Activated T-cell treated with anti-CD3 and anti-CD28 coated beads, Interleukin-2, amount 50 U/mL, for 24 hours (primary cell): ENCODE measurements at regions not wholly inside any gene's neighbourhood (a gene's known extent, or its start where the extent isn't known, plus 50 kb on each side); places are given as distances from the start of the nearest gene placed in this dataset.
"Not testable (repeated sequence)": the region's sequence is repeated elsewhere in the genome, so short reads cannot be mapped to it uniquely, and the experiment has no call there.

Experiments used
- DNase-seq: peaks from one replicate; pipeline ENCODE4 v3.0.0-alpha.2; 2020
- H3K27ac Mint-ChIP-seq: 2 replicates; pipeline ENCODE4 v1.8.0; 2020; ENCODE audit warnings: mild to moderate bottlenecking, mixed read lengths
- H3K27me3 Mint-ChIP-seq: 2 replicates; pipeline ENCODE4 v1.8.0; 2020; ENCODE audit warnings: mixed read lengths
- H3K36me3 Mint-ChIP-seq: 2 replicates; pipeline ENCODE4 v1.8.0; 2020; ENCODE audit warnings: low read depth, mixed read lengths
- H3K4me1 Mint-ChIP-seq: 2 replicates; pipeline ENCODE4 v1.8.0; 2020; ENCODE audit warnings: low read depth, mixed read lengths
- H3K4me3 Mint-ChIP-seq: 2 replicates; pipeline ENCODE4 v1.8.0; 2020; ENCODE audit warnings: mild to moderate bottlenecking, moderate library complexity, mixed read lengths
- H3K9me3 Mint-ChIP-seq: 2 replicates; pipeline ENCODE4 v1.8.0; 2020; ENCODE audit warnings: mixed read lengths

- H3K27me3 Mint-ChIP-seq: peaks cover 6% of the 10 kb centered on the region
- no peak overlapping the region for H3K27ac Mint-ChIP-seq
- no peak for DNase-seq
- no peaks in the 10 kb centered on the region for H3K9me3 Mint-ChIP-seq
- no peaks in the 10 kb centered on the region for H3K36me3 Mint-ChIP-seq
- H3K4me1 Mint-ChIP-seq: no peaks in the 10 kb centered on the region
- no peak overlapping the region for H3K4me3 Mint-ChIP-seq
These were observed 782.5 kb downstream of the ETS1 start for GRCh38 chr11:127804747-127805400.

DNA sequence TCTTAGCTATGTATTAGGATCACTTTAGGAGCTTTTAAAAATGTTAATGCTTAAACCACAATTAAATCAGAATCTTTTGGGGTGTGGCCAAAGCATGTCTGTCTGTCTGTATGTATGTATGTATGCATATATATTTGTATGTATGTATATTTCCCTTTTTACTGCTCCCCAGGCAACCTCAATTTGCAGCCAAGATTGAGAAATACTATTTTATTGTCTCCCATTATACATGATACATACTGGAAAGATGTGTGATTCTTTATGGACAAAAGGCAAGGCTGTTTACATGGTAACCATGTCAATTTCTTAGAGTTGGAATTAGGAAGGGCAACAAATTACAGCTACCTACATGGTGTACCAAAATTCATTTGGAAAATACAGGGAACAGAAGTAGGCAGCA, 783.6 kb downstream of the ETS1 start:
- no peaks in the 10 kb centered on the region for H3K36me3 Mint-ChIP-seq
- H3K27ac Mint-ChIP-seq: no peak overlapping the region
- peaks cover 6% of the 10 kb centered on the region for H3K27me3 Mint-ChIP-seq
- DNase-seq: no peak
- H3K4me3 Mint-ChIP-seq: no peak overlapping the region
- no peaks in the 10 kb centered on the region for H3K9me3 Mint-ChIP-seq
- no peaks in the 10 kb centered on the region for H3K4me1 Mint-ChIP-seq

- no peak overlapping the region for H3K4me3 Mint-ChIP-seq
- no peak for DNase-seq
- no peaks in the 10 kb centered on the region for H3K9me3 Mint-ChIP-seq
- no peak overlapping the region for H3K27ac Mint-ChIP-seq
- no peaks in the 10 kb centered on the region for H3K36me3 Mint-ChIP-seq
- H3K27me3 Mint-ChIP-seq: peaks cover 4% of the 10 kb centered on the region
- no peaks in the 10 kb centered on the region for H3K4me1 Mint-ChIP-seq
These were observed 786.2 kb downstream of the ETS1 start for GRCh38 chr11:127800989-127801688.

DNA sequence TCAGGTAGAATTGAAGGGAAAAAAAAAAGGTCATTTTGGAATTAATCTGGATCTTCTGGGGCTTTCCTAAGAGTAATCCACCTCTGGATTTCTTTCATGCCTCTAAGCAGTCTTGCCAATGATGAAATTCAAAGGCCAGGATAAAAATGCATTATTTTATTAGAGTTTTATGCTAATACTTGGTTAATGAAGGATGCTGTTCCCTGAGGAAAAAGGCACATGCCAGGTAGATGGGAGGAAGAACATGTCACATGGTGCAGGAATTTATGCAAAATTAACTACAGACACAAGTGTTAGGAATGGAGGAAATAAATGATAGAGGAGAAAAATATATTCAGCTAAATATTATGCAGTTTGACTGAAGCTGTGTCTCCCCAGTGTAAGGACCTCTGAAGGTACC, 792.0 kb downstream of the ETS1 start:
- no peaks in the 10 kb centered on the region for H3K27me3 Mint-ChIP-seq
- no peaks in the 10 kb centered on the region for H3K4me1 Mint-ChIP-seq
- H3K9me3 Mint-ChIP-seq: no peaks in the 10 kb centered on the region
- no peaks in the 10 kb centered on the region for H3K36me3 Mint-ChIP-seq
- no peak overlapping the region for H3K27ac Mint-ChIP-seq
- H3K4me3 Mint-ChIP-seq: no peak overlapping the region
- no peak for DNase-seq

GRCh38 chr11:127791844-127792243, 791.3 kb upstream of the KIRREL3 start:
- no peaks in the 10 kb centered on the region for H3K27me3 Mint-ChIP-seq
- H3K36me3 Mint-ChIP-seq: no peaks in the 10 kb centered on the region
- H3K4me3 Mint-ChIP-seq: no peak overlapping the region
- H3K27ac Mint-ChIP-seq: no peak overlapping the region
- no peaks in the 10 kb centered on the region for H3K9me3 Mint-ChIP-seq
- no peak for DNase-seq
- H3K4me1 Mint-ChIP-seq: no peaks in the 10 kb centered on the region

DNA sequence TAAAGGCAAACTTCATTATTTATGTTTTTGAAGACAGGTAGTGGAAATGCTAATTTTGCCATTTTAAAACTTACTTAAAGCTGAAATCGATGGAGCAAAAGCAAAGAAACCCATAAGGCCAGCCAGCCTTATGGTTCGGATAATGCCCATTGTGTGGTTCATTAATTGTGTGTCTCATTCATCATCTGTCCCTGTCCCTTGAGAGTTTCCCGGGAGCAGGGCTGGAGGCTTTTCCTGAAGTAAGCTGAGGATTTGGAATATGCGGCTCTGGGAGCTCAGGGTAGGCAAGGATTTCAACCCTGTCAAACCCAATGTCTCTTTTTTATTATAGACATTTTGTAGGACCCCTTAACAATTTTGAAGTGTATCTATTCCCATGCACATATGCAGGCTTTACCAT, 790.0 kb upstream of the KIRREL3 start:
- no peak for DNase-seq
- no peaks in the 10 kb centered on the region for H3K9me3 Mint-ChIP-seq
- H3K4me3 Mint-ChIP-seq: no peak overlapping the region
- no peaks in the 10 kb centered on the region for H3K4me1 Mint-ChIP-seq
- no peaks in the 10 kb centered on the region for H3K27me3 Mint-ChIP-seq
- H3K27ac Mint-ChIP-seq: no peak overlapping the region
- no peaks in the 10 kb centered on the region for H3K36me3 Mint-ChIP-seq

DNA sequence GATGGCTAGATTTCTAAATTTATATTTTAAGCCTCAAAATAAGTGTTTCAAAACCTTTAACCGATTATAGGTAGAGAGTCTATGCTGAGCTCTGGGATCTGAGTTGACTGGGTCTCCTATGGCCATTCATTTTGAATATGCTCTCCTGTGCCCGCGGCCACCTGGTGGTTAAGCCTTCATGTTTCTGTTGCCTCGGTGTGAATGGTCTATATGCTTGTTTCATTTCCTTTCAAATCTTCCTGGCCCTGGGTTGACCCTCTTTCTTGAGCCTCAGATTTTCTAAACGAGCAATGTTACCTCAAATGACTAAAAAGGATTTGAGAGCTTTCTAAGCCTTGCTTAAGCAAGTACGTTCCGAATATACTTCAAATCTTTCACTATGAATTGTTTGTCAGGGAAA, 789.4 kb upstream of the KIRREL3 start:
- H3K36me3 Mint-ChIP-seq: no peaks in the 10 kb centered on the region
- no peaks in the 10 kb centered on the region for H3K9me3 Mint-ChIP-seq
- H3K27ac Mint-ChIP-seq: no peak overlapping the region
- H3K27me3 Mint-ChIP-seq: peaks cover 1% of the 10 kb centered on the region
- no peaks in the 10 kb centered on the region for H3K4me1 Mint-ChIP-seq
- DNase-seq: no peak
- H3K4me3 Mint-ChIP-seq: no peak overlapping the region

GRCh38 chr11:127772938-127773337, 772.4 kb upstream of the KIRREL3 start:
- DNase-seq, H3K4me1 Mint-ChIP-seq, H3K4me3 Mint-ChIP-seq, H3K9me3 Mint-ChIP-seq, H3K27me3 Mint-ChIP-seq, H3K36me3 Mint-ChIP-seq, H3K27ac Mint-ChIP-seq: not testable (repeated sequence)

GRCh38 chr11:127768931-127769330, 768.4 kb upstream of the KIRREL3 start:
- not testable (repeated sequence) for H3K36me3 Mint-ChIP-seq, DNase-seq, H3K27ac Mint-ChIP-seq, H3K27me3 Mint-ChIP-seq, H3K4me1 Mint-ChIP-seq, H3K9me3 Mint-ChIP-seq, H3K4me3 Mint-ChIP-seq

- no peak for DNase-seq
- Mint-ChIP-seq H3K4me3 (no peak overlapping the region), H3K36me3 (no peaks in the 10 kb centered on the region), H3K9me3 (no peaks in the 10 kb centered on the region), H3K4me1 (no peaks in the 10 kb centered on the region), H3K27ac (no peak overlapping the region), H3K27me3 (peaks cover 2% of the 10 kb centered on the region)
These were observed 766.2 kb upstream of the KIRREL3 start for GRCh38 chr11:127766734-127767133.

- DNase-seq: no peak
- H3K36me3 Mint-ChIP-seq: no peaks in the 10 kb centered on the region
- peaks cover under 1% of the 10 kb centered on the region for H3K4me1 Mint-ChIP-seq
- H3K4me3 Mint-ChIP-seq: no peak overlapping the region
- no peak overlapping the region for H3K27ac Mint-ChIP-seq
- peaks cover 9% of the 10 kb centered on the region for H3K27me3 Mint-ChIP-seq
- H3K9me3 Mint-ChIP-seq: no peaks in the 10 kb centered on the region
These were observed 738.3 kb upstream of the KIRREL3 start for GRCh38 chr11:127738771-127739286.

DNA sequence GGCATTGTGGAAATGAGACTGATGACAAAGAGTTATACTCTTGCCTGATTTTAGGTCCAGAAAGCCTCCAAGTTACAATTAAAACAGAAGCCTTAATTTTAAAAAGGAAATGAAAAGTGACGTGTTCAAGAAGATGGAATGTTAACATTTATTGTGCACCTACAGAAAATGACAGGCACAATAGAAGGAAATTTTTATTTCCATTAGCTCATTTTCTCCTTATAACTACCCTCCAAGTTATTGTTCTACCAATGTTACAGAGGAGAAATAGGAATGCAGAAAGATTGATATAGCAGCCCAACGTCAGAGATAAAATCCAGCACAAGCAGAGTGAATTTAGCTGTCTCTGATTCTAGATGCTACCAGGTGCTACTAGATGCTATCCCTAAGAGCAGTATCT, 736.9 kb upstream of the KIRREL3 start:
- Mint-ChIP-seq H3K9me3 (no peaks in the 10 kb centered on the region), H3K36me3 (no peaks in the 10 kb centered on the region), H3K4me3 (no peak overlapping the region), H3K27me3 (peaks cover 9% of the 10 kb centered on the region), H3K27ac (no peak overlapping the region), H3K4me1 (peaks cover 2% of the 10 kb centered on the region)
- DNase-seq: no peak

- no peak overlapping the region for H3K4me3 Mint-ChIP-seq
- H3K27ac Mint-ChIP-seq: no peak overlapping the region
- H3K4me1 Mint-ChIP-seq: peaks cover 2% of the 10 kb centered on the region
- H3K36me3 Mint-ChIP-seq: no peaks in the 10 kb centered on the region
- no peaks in the 10 kb centered on the region for H3K9me3 Mint-ChIP-seq
- no peak for DNase-seq
- peaks cover 9% of the 10 kb centered on the region for H3K27me3 Mint-ChIP-seq
These were observed 733.0 kb upstream of the KIRREL3 start for GRCh38 chr11:127733552-127733951.

GRCh38 chr11:127726367-127726766, 725.8 kb upstream of the KIRREL3 start:
- Mint-ChIP-seq H3K4me3 (no peak overlapping the region), H3K36me3 (no peaks in the 10 kb centered on the region), H3K9me3 (no peaks in the 10 kb centered on the region), H3K27me3 (no peaks in the 10 kb centered on the region), H3K4me1 (no peaks in the 10 kb centered on the region), H3K27ac (no peak overlapping the region)
- DNase-seq: no peak

DNA sequence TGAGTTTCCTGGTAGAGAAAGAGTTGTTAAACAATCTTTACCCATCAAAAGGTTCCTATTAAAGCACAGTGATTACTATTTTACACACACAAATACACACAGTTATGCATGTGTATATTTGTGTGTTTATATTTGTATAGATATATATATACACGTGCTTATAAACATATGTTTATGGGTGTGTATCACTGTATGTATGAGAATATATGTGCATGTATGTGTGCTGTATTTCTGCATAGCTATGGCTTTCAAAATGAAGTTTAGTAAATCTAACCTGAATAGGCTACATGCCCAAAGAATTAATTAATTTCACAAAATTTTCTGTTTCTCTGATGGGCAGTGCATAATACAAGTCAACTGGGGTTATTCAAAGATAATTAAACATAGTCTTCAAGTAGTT, 723.1 kb upstream of the KIRREL3 start:
- no peaks in the 10 kb centered on the region for H3K9me3 Mint-ChIP-seq
- no peak overlapping the region for H3K27ac Mint-ChIP-seq
- H3K27me3 Mint-ChIP-seq: no peaks in the 10 kb centered on the region
- no peaks in the 10 kb centered on the region for H3K4me1 Mint-ChIP-seq
- no peak overlapping the region for H3K4me3 Mint-ChIP-seq
- DNase-seq: no peak
- no peaks in the 10 kb centered on the region for H3K36me3 Mint-ChIP-seq
